ENCODE measurements at regions not wholly inside any gene's neighbourhood (a gene's known extent, or its start where the extent isn't known, plus 50 kb on each side); places are given as distances from the start of the nearest gene placed in this dataset.

DNA sequence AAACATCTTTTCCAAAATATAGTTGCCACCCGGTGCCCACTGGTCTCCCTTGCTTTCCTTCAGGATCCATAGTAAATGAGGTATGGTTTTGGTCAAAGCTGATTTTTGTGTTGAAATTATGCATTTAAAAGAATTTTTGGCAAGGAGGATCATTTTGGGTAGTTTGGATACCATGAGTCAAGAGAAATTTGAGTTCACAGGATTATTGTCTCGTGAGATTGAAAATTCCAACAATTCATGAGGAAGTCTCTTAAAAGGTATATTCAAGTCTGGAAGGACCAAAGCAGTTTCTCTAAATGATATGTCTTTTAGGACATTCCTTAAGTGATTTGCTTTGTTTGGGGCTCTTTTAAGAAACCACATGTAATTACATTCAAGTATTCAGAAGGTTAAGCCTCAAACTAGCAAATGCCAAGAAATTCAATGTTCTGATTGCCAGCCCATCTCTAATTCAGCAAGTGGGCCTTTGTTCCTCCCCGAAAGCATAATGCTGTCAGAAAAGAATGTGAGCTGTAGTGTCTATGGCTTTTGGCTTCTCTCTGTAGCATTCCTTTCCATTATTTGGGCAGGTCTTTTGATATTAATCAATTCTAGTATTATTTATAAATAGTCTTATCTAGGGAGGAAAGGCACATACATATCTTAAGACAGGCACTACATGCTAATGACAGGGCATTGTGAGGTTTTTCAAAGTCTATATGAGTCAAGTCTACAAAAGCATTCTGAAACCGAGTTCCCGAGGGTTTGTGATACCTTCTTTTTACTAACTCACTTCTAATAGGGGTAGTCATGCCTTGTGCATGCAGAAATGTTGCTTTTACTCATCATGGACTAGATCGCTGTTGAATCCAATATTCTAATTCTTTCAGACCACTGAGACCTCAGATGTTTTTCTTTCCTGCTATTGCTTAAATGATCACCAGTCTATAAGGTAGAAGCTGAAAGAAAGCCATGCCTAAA is 453.9 kb downstream of the ENC1 start:
- peak; percentile 61 for DNase-seq (ENCODE audit: low read depth)

DNA sequence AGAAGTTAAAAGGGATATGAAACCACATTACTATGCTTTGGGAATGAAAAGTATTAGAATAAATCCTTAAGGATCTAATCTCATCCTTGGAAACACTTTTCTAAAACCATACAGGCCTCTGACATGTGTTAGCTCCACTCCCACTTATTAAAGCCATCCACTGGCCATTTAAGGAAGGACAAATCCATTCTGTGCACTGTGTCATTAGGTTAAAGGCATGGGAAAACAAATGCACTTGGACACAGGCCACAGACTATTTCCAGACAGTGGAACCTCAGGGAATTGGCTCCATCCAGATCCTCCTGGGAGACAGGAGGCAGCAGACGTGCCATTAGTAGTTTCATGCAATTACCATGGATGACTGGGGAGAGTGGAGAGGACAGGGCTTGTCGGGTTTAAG is 454.9 kb downstream of the ENC1 start:
- DNase-seq (ENCODE audit: low read depth): peak; percentile 82

DNA sequence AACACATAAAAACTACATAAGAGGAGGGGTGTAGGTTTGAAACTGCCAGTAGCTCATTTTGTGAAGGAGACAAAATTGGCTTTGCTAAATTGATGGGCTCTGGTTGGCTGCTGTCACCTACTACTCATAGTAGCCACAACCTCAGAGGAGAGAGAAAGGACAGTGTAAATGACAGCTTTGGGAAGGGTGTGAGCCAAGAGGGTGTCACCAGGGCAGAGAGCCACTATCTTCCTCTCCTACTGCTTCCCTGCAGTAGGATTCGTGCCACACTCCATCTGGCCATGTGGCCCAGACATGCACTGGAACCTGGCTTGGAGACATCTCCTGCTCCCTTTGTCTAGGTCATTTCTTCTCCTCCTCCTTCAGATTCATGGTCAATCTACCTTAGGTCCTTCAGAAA is 455.9 kb downstream of the ENC1 start:
- DNase-seq (ENCODE audit: low read depth): no peak

DNA sequence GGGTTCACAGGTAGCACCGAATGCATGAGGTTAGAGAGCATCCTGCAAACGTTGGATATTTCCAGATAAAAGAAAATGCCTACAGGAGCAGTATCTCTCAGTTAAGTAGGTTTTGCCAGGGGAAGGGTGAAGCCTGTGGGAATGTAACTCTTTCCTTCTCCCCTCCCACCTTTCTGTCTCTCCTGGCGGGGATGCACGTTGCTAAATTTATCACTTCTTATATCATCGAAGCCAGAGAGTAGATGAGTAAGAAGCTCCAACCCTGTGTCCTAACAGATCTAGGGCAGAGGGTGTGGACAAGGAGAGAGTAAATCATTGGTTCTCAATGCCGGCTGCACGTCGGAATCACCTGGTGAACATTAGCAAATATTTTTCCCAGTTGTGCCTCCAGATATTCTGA is 457.5 kb downstream of the ENC1 start:
- DNase-seq (ENCODE audit: low read depth): no peak

DNA sequence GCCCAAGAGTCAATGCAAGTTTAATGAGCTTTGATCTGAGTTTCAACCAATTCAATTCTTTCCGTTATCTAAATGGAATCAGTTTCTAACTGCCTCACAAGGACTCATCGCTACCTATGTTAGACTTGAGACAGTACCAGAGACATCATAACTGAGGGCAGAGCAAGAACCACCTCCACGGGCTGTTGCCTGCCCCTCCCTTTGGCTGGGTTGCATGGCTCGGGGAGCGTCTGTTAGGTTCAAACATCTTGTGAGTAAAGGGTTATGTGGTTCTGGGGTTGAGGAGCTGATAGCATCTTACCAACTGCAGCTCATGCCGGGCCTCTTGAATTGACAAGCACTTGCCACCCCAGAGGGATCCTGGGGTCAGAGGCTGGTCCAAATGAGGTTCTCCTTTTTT is 457.9 kb downstream of the ENC1 start:
- no peak for DNase-seq (ENCODE audit: low read depth)

DNA sequence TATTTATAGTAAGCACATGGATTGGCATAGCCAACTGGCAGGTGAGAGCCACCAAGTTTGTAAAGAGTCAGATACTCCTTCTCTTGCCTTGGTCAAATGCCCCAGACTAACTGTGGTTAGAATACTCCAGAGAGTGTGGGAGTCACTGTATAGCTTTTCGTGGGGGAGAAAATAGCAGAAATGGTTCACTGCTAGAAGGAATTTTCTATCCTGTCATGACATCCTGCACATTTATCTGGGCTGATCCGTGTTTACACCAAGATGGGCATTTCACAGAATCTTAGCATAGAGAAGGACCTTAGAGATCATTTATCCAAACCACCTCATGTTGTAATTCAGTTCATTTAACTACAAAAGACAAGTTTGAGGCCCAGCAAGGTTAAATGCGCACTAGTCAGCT is 460.8 kb downstream of the ENC1 start:
- DNase-seq (ENCODE audit: low read depth): no peak

DNA sequence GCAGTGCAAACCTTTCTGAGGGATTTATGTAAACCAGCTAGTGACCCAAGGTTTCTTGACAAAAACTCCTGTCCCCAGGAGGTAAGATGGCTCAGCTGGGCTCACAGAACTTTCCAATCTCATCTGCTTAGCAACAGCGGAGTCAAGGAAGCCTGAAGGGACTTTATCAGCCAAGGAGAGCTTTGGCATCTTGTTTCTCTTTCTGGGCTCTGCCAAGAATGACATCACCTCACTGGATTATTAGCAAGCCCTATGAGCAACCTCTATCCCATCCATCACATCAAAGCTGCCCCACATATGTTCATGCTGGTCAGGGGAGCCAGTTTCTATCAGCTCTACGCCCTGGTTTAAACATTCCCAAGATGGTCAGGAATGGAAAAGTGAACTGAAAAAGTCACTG is 461.3 kb downstream of the ENC1 start:
- peak; percentile 65 for DNase-seq (ENCODE audit: low read depth)

DNA sequence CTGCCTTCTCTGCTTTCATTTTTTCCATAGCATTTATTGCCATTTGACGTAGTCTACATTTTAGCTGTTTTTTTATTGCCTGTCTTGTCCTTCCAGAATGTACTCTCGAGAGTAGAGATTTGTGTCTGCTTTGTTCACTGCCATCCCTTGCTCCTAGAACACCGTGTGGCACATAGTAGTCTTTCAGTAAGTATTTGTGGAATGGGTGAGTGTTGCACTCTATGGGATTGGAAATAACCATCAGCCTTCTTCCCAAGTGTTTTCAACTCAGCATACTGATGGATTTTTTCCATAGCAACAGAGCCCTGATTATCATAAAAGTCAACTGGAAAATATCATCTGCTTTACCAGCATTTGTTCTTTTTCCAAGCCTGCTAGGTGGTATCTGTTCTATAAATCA is 462.6 kb downstream of the ENC1 start:
- DNase-seq (ENCODE audit: low read depth): no peak

DNA sequence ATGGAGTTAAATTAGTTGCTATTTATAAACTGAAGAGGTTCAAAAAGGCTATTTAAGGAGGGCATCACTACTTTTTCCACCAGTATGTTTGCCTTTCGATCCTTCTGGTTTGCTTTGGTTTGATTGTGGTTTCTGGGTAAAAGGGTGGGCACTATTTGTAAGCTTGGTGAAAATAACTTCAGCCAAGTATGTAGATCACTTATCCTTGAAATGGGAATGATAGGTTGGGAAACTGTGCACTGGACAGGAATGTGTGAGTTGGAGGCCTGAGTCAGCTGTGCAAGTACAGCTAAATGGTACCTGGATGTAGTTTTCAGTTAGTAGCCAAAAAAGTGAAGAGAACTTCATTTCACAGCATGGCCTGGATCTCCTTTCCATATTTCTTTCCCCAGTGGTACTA is 466.2 kb downstream of the ENC1 start:
- DNase-seq (ENCODE audit: low read depth): peak; percentile 45

DNA sequence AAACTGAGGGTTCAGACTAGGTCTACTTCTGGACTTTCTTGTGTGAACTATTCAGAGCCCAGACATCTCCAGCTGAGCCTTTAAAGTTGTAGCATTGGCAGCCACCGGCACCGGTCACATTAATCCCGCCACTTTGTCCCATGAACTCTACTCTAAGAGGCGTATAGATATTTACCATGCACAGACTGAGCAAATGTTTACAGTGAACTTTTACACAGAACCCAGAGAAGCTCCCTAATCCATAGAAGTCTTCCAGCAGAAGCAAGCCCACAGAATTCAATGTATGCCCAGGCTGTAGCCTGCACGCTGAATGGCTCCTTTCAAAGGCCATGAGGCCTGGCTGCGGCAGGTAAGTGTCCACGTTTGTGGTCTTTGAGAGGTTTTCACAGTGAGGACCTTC is 466.9 kb downstream of the ENC1 start:
- no peak for DNase-seq (ENCODE audit: low read depth)

DNA sequence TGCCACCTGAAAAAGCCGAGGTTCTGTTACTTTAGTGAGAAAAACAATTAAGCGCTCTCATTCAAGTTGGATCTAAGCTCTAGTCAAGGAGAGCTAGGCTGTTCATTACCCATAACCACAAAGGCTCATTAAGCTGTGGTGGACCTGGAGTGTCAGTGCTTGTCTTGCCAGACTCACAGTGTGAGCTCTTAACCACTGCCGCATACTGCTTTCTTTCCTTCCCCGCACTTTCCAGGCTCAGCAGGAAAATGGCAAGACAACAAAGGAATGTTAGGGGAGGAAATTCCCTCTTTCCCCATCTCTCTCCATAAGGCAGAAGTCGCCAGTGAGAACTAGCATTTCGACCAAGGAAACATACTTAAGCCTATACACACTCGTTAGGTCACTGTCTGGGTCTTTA is 467.3 kb downstream of the ENC1 start:
- no peak for DNase-seq (ENCODE audit: low read depth)

DNA sequence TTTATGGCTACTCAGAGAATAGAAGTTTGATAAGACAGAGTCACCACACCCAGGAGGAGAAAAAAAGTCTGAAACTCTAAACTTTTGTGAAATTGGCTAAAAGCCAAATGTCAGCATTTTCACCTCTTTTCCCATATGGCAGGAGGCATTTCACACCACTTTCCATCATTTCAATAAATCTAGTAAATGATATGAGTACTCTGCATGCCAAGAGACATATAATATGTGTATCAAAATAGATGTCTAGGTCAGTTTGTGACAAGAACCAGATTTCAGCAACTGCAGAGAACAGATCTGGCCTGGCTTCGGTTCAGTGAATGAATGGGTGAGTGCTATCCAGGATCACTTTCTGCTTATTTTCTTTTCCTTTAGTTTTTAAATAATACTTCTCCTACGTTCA is 470.8 kb downstream of the ENC1 start:
- no peak for DNase-seq (ENCODE audit: low read depth)

DNA sequence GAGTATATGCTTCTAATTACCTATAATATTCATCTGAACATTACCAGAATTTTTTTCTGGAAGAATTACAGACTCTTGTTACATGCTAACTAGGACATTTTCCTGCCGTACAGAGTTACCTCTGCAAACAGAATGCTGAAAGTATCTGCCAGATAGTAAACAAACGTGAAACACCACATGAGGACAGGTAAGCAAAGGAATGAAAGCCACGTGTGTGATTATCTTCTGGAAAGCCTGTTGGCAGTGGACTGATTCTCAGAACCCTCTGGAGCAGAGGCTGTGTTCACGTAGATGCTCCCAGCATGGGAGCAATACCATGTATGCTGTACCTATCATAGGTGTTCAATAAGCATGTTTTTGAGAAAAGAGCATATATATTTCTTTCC is 472.6 kb downstream of the ENC1 start:
- DNase-seq (ENCODE audit: low read depth): no peak

DNA sequence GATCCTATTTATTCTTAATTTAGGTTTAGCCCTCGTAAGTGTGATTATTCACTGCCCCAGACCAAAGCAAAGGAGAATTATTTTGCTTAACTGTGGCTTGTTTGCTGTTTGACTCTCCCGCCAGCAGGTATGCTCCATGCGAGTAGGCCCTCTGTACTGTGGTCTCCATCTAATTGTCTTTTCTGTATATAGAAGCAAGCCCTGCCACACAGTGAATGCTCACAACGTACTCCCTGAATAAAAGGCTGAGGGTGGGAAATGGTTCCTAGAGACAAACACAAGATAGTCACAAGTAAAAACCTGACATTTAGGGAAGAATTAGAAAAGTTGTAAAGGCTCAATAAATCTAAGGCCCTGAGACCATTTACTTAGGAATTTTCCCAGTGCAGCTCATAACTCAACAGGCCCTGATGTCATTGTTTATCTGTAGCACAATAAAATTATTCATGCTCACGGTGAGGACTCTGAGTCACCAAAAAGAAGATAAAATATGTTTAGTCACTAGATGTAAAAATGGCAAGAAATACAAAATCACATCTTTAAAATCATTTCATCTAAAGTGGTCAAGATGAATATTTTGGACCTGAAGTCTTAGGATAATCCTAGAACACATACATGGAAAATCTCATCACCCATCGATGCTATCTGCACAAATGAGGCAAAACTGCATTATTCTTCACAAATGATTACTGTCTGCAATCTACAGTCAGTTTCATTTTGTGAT is 473.2 kb downstream of the ENC1 start:
- DNase-seq (ENCODE audit: low read depth): peak; percentile 96

DNA sequence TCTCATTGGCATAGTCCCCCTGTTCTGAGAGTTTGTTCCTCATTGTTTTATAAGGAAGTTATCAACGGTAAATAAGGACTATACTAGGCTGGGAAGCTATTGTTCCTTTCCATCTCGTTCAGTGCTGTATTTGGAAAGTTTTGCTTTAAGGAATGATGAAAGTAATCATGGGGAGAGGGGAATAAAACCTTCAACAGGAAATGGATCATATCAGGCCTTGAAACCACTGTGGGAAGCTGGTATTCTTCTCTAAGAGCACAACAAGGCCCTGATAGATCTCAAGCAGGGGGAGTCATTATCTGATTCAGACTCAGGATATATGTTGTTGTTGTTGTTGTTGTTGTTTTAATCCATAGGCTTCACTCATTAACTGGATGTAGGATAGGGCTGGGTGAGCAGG is 474.5 kb downstream of the ENC1 start:
- peak; percentile 71 for DNase-seq (ENCODE audit: low read depth)

DNA sequence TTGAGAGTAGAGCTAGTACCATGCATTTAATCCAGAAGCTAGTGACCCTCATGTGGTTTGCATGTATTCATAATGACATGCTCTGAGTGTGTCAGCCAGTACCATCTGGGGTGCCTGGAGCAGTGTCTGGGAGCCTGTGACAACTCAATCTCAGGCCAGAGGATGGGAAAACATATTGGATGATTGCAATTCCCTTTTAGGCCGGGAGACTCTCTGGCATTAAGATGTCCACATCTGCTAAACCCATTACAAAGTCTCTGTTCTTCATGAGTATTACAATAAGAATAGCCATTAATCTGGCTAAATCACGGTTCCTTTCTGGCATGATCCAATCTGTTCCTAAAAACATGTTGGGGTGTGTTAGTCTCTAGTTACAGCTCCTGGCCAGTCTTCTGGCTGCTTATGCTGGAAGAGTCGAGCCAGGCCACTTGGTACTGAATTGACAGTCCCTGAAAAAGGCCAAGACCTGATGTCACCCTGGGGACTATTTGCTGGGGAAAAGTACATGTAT is 475.7 kb downstream of the ENC1 start:
- no peak for DNase-seq (ENCODE audit: low read depth)

DNA sequence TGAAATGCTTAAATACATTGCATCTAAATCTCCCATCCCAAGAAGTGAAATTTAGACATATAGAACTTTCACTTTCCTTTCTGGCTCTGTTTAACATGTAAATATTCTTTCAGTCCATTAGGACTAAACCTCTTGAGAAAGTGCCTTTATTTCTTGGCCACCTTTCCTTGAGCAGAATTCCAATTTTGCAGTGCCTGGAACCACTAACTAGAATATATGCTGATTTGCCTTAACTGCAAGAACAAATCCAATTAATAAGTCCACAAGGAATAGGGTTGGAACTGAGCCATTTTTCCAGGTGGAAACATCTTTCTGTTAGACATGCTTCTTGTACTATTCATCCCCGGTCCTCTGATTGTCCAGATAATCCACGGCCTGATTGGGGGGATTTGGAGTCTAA is 478.0 kb downstream of the ENC1 start:
- no peak for DNase-seq (ENCODE audit: low read depth)

DNA sequence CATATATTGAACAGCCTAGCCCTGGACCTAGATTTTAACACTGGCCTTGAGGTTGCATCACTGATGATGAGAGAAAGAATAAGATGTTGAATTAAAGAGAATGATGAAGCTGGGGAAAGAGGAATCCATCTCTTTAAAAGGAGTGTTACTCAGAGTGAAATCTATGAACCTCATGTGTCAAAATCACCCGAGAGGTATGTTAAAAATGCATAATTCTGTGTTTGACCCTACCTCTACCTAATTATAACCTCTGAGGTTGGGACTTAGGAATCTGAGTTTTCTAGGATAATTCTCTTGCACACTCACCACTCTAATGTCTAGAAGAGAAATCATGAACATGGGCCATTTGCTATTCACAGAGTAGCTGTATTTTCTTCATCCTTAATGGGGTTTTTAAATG is 479.4 kb downstream of the ENC1 start:
- peak; percentile 74 for DNase-seq (ENCODE audit: low read depth)

DNA sequence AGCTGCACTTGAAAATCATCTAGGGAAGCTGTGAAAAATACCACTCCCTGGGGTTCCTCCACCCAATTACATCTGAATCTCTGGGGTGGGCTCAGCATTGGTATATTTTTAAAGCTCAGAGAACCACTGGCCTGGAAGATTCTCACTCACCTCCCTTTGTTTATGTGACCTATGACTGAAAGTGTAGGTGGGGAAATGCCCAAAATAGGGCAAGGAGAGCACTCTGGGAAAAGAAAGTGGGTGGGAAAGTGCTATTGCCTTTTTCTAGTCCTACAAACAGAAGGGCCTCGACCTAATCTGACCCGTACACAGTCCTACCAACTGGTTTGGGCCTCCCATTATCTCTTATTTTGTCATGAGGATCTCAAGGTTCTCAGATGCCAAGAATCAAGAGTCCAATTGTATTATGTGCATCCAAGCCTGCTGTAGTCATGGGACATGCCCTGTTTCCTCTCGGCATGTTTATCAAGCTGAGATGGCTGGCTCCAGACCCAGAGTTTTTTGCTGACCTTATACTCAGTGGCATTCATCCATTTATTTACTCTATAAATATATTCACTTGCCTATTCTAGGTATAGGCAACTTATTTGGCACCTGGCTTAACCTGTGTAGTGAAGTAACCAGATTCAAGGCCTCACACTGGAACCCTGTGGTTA is 483.7 kb downstream of the ENC1 start:
- DNase-seq (ENCODE audit: low read depth): no peak

DNA sequence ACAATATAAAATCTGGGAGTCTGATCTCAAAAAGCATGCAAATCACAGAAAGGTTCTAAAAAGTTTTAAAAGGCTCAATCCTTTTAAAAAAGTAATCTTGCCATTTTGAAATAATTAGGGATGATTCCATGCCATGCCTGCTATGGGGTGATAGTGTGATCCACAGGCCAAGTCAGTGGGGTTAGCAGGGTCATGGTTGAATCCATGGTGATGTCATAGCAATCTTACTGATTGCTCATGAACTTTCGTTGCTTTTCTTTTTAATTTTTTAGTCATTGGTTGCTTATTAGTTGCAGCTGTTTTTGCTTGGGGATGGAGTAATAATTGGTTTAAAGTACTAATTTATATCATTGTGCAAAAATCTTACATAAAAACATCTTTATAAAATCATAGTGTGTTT is 485.0 kb downstream of the ENC1 start:
- DNase-seq (ENCODE audit: low read depth): peak; percentile 42

DNA sequence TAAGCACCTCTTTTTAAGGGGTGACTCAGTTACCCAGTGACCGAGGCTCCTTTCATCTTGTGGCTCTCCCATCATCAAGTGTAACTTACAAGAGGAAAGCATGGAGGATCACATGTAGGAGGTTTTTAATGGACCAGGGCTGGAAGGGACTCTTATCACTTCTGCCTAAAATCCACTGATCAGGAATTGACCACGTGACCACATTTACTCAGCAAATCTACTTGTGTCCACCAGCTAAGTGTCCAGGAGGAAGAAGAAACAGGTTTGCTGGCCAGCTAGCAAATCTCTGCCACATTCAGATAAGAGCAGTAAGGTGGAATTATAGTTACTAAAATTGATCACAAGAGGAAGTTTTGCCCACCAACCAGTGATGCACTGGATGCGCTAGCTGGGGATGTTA is 486.0 kb downstream of the ENC1 start:
- no peak for DNase-seq (ENCODE audit: low read depth)

DNA sequence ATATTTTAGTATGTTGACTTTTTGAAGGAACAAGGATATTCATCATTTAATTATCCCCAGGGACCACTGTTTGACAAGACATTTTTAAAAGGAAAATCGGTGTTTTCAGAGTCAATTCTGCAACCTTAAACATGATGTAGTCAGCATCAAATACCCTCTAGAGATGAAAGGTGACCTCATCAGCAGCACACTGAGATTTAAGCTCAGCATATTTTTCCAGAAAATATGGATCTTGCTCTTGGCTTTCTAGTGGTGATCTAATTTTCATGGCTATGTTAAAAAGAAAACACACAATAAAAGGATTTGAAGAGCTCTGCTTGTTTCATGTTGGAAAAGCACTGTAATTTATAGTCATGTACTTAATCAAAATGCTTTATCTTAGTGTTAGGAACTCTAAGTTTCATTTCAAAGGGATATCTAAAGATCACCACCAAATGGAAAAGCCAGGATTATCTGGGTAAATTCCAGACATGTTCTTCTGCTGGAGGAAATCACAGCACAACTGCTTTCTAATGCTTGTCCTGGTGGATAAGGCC is 487.2 kb downstream of the ENC1 start:
- no peak for DNase-seq (ENCODE audit: low read depth)
